NCI-H748 treated with DMSO at 0.1 percent for 48 hours (cell line): ENCODE measurements at regions not wholly inside any gene's neighbourhood (a gene's known extent, or its start where the extent isn't known, plus 50 kb on each side); places are given as distances from the start of the nearest gene placed in this dataset.

ENCODE experiments used
- DNase-seq: peaks from one replicate; lab custom pipeline; 2025; lab: John Stamatoyannopoulos, UW

DNA sequence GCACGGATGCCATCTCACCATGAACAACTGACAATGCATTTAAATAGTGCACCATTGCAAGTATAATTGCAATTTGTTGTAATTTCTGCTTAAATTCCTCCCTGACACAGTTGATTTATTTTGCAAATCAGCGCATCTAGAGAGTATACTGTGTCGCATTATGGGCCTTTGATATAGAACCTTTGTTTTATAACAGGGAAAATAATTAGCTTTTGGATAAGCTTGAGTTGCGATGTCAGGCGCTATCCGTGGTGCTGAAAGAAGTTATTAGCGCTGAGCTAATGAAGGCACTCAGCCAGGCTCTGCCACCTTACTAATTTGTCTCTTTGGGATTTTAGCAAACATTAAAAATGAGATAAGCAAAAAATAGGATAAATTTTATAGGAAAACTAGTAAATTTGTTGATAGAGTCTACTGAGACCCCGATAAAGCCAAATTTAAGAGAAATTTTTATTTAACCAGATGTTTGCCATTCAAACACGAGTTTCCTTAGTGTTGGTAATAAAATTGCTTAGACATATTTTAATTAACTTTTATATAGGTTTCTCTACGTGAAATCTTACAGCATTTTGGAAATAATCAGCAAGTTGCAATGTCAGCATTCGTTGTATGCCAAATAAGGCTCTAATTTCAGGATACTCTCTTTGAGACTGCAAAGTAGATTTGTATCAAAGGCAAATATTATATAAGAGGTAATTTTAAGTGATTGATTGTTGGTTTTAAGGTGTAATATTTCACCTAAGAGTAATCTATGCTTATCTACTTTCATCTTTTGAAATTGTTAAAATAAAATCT, 355.5 kb downstream of the TLR4 start:
- no peak for DNase-seq

DNA sequence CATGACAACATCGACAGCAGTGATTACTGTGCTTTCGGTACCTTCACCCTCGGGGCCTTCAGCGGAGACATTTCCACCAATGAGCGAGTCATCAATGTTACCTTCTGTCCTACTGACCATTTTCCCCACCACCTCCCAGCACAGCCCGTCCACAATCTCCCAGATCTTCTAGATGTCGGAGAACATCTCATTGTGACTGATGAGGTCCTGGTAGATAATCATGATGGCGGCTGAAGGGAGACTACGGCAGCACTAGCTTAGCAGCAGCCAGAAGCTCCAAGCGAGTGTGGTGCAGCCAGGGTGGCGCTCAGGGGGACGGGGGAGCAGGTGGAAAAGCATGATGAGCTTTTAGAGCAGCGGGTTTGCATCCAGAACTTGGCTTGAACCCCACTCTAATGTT, 379.0 kb downstream of the TLR4 start:
- no peak for DNase-seq

DNA sequence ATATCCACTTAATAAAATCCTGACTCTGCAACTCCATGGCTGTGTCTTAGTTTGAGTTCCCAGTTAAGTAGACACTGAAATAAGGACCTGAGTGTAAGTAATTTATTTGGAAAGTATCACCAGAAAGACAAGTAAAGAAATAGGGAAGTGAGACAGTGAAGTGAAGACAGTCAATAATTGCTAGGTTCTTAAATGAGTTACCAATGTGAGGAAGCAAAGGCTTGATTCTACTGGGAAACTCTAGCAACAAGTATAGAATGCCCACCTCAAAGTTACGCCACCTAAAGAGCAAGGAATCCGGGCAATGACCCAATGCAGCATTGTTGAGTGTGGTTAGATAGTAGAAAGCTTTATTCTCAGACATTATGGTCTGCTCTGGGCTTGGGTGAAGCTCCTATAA, 383.9 kb downstream of the TLR4 start:
- no peak for DNase-seq

DNA sequence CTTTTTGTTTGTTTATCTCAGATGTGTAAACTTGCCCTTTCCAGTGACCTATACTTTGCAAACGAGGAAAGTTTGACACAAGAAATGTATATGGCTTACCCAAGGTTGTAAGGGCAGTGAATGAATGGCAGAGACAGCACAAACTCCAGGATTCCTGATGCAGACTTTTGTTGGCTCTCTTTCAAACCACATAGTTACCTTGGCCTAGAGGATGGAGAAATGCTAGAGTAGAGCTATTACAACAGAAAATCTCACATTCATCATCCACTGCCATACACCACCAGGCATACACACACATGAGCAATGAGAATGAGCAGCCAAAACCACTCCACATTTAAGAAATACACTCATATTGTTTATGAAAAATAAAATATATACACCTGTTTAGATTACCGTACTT, 387.0 kb downstream of the TLR4 start:
- DNase-seq = no peak

DNA sequence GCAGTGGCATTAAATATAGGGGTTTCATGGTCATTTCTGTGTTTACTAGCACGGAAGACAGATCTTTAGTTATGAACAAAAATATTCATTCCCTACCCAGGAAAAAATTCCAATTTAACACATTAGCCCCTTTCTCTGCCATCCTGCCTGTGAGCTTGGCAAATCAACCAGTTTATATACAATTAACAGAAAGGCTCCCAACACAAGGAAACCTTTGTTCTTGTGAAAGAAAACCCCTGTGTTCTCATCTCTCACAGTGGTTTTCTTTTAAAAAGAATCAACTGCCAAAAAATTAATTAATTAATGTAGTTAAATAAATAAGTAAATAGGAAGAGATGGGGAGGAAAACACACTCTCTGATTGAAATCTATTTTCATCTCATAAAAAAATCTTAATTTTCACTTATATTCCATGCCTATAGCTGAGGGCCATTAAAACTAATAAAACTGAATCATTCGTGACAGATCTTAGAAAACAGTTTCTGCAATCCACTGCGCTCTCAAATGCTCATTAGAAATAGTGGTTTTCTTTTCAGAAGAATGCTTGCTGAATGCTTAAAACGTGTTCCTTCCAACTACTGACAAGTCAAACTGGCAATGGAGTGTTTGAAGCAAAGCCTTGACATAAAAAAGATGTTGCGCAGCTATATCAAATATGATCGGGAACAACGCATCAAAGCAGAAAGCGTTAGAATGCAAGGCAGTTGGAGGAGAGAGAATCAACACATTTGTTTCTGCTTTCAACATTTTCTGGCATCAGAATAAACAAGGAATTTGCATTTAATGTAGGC, 387.7 kb downstream of the TLR4 start:
- no peak for DNase-seq

DNA sequence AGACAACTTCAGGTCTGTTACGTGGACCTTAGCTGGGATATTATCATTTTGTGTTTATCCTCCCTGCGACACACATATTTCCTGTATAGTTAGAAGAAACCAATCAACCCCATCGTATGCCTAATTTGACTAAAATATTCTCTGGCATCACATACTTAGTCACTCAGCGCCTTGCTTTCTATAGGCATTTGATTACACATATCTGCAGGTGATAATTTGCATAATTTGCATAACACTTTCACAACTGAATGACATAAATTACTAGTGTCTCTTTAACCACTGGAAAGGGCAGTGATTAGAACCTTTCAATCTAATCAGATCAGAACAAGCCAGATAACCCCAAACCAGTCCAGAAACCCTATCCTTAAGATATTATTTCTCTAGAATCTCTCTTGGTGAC, 390.2 kb downstream of the TLR4 start:
- no peak for DNase-seq

DNA sequence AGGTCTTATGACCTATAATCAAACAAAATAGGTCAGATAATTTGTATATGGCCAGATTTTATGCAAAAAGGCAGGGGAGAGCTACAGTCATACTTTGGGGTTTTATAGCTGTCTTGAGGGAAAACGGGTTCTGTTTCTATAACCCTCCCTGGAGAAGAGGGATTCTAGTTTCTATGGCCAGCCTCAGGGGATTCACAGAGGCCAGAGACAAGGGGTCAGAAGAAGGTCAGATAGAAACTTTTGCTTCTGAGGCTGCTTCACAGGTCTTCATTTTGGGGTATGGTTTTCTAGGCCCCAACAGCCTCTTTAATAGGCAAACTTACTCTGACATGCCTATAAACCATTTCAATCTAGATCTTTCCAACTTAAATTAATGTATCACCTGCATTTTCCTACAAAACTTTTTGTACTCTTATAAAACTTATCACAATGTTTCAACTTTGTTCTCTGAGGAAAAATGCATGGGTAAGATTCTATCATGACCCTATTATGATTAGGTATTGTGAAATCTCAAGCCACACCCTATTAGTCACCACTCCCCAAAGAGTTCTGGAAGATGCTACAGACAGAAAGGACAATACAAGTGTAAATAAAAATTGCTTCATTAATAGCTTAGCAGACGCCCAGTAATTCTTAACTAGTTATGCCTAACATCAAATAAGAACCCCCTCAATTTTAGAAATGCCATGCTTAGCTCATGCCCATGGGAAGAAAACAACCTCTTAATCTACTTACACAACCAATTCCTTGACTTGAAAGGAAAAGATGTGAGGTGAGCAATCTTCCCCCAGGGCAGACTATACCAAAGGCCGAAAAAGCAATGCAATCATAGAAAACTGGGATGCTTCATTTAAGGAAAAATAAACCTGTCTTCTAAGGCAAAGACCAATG, 396.6 kb downstream of the TLR4 start:
- DNase-seq = no peak

DNA sequence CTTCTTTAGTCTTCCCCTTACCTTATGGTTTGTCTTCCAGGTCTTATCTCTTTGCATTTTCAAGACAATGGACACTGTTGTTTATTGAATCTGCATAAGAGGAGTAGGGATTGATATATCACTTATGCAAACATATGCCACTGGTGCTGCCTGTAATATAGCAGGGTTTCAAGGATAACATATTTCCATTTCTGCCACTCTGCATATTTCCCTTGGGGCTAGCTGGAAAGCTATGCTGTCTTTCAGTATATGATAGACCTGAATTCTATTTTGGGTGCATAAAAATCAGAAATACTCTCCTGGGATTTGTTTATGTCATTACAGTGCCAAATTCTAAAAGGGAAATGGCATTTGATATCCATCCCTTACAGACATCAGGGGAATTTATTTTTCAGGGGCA, 400.2 kb downstream of the TLR4 start:
- DNase-seq = no peak

DNA sequence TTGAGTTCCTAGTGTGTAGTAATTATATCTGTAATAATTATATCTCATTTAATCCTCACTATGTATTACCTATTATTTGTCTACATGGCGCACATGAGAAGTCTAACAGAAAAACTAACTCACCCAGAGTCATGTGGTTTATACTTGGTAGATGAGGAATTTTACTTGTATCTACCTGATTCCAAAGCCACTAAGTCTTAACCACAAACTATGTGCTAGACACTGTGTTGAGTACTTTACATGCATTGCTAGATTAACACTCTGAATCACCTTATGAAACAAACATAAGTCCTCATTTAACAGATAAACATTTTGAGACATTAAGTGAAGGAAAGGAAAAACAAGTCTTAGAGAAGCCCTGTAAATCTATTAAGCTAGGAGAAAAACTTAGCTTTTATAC, 404.8 kb downstream of the TLR4 start:
- DNase-seq = no peak

DNA sequence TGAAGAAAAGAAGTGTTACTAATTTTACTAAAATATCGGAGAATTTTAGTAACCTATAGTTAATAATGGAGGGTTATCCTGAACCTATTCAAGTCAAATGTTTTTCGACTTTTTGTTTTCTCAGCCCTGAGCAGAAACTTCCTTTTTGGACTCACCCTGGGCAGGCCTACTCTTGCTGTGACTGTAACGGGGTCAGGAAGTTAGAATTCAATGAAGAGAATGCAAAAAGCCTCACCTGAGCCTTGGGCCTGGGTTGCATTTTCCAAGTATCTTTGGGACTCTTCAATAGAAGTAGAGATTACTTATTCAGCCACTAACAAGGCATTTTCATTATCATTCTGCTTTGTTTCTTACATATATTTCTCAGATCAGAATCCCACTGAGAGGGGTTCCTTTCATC, 405.3 kb downstream of the TLR4 start:
- no peak for DNase-seq

DNA sequence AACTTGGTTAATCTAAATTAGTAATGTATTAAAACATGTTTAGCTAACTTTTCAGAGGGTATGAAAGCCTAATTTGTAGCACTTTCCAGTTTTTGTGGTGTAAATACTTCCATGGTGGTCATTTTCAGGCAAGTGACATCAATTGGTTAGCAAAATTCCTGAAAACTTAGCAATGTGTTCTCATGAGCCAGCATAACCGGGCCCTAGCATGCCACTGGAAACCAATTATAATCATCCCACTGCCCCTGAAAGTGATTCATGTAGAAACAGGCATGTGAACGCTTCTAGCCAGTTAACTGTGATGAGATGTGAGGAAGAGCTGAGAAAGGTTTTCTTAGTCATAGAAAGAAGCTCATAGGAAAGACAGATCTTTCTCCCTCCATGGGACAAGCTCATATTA, 417.2 kb downstream of the TLR4 start:
- no peak for DNase-seq

DNA sequence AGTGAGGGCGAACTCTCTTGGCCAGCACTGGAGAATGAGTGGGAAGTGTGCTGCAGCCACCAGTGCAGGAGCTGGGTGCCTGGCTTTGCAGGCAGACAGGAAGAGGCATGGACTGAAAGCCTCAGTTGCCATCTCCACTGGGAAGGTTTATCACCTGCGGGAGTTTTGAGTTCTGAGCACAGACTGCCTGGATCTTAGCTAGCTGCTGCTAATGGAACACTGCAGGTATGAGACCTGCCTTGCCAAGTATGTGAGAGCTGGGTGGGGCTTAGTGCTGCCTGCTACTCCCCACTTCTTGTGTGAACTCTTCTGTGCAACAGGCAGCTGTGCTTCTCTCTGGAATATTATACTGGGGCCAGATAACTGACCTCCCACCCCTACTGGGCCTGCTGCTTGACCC, 424.1 kb downstream of the TLR4 start:
- DNase-seq = no peak

DNA sequence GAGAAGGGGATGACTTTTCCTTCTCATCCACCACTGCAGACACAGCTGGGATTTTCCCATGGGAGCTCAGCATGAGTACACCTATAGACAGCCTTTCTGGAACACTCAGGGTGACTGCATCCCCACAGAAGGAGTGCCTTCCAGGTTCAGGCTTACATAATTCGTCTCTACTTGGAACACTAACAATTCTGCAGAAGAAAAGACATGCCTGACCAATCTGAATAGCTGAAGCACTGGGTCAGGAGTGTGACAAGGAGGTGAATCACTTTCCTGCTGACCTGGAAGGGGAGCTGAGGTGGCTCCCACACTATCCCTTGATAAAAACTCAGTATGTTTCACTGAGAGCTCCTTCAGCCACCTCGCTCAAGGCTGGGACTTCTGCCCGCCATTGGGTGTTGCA, 425.3 kb downstream of the TLR4 start:
- no peak for DNase-seq

DNA sequence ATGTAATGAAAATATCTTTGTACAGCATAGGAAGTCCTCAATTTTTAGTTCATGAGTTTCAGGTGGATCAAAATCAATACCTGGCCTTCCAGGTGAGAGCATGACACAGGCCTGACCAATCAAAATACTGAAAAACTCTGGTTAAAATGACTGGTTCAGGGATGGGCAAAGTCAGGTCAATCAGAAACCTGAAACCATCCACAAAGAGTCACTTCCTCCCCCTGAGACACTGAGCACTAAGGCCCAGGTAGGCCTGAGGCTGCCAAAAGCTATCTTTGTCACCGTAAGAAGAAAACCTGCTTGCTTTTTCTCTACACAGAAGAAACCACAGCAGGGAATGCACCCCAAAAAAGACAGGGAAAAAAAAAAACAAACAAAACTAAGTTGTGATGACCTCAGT, 444.8 kb downstream of the TLR4 start:
- no peak for DNase-seq

DNA sequence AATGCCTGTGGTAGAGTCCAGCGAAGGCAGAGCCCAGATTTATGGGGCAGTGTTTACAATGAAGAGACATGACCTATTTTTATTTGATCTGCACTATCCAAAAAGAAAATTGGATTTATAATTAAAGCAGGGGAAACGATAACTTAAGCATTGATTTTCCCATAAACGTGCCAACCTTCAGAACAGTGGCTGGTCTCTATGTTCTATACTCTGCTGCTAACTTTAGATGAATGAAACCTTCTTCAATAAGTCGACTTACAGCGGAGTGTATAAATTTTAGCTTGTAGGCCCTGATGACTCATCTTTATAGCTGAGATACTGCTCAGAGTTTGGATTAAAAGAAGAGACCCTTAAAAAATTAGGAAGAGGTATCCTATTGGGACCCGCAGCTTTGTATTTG, 452.6 kb downstream of the TLR4 start:
- no peak for DNase-seq

DNA sequence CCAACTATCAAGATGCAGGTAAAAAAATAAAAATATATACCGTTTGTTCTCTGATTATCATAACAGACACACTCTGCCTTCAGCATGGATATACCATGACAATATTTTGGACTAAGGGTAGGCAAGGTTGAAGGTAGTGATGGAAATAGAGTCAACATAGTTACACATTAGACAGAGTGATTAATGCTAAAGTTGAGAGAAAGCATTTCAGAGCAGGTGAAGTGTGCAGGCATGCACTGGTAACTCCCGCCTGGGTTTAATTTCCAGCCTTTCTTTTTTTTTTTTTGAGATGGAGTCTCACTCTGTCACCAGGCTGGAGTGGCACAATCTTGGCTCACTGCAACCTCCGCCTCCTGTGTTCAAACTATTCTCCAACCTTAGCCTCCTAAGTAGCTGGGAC, 458.5 kb downstream of the TLR4 start:
- DNase-seq = no peak

DNA sequence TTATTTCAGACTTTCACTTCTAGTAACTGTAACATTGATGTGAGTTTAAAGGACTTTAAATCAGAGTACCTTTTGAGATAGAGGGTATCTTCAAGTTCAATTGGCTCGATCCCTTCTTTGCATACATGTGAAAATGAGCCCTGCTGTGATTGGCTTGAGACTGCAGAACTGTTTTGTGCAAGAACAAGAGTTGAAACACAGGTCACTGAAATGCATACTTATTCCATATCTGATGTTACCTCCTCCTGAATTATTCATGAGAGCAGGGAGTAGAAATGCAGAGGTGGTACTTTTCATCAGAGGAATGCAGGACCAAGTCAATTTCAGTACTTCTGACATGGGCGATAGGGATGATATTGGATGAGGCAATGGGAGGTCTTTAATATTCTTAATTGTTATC, 459.5 kb downstream of the TLR4 start:
- DNase-seq = no peak

DNA sequence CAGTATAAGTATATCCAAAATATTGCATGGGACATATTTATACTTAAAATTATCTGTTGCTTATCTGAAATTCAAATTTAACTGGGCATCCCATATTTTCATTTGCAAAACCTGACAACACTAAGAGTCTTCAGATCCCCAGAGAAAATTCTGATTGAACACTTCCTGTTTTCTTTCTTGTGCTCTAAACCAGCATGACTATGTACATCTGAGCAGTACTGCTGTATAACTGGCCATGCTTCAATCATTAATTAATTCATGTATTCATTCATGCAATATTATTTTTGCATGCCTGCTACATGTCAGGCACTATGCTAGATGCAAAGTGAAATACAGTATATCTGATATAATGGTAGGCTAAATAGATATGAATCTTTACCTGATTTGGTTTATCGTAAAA, 461.2 kb downstream of the TLR4 start:
- no peak for DNase-seq

DNA sequence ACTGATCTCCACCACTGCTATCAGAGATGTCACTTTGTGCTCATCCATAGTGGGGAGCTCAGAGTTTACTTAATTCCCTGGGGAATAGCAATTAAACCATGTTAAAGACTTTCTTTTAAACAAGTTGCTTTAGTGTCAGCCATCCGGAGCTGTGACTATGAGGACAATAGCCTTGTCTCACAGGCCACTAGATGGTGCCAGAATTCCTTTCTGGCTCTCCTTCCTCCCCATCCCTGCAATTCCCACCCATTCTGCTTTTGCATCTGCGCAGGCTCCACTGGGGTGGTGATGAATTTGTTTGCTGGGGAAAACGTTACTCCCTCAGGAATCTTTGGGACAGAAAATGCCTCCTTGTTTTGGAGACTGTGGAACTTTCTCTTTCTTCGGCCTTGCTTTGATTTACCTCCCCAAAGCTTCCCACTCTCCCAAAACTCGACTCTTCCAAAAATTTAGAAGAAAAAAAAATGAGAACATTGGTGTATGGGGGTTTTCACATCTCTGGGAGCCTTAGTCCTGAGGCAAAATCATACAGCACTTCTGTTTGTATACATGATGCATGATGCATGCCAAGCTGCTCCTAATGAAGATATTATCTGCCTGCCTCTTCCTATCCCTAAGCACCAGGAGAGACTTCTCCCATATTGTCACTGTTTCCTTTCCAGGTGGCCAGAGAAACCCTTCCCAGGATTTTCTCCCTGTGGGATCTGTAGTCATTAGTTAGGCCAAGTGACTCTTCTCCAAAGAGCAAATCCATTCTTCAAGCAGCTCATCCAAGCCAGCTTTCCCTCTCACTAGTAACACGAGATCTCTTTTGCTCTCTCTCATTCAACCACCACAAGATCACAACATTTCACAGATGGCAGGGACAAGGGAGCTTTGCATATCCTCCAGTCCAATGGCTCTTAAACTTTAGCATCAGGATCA, 466.1 kb downstream of the TLR4 start:
- peak; percentile 88 for DNase-seq

DNA sequence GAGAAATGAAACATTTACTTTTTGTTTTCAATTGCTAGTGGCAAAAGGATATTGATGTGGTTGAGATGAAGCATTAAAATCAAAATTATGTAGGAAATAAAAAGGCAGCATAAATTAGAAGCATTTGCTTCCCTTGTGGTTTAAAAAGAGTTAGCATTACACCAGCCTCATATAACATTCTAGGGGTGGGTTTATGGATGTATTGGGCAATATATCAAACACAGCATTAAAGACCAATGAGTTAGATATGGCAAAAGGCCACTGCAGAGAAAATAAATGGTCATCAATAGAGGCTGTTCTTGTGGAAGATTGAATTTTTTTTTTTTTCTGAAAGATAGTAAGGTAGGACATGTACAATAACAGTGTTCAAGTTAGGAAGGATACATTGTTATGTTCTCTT, 473.0 kb downstream of the TLR4 start:
- DNase-seq = no peak

DNA sequence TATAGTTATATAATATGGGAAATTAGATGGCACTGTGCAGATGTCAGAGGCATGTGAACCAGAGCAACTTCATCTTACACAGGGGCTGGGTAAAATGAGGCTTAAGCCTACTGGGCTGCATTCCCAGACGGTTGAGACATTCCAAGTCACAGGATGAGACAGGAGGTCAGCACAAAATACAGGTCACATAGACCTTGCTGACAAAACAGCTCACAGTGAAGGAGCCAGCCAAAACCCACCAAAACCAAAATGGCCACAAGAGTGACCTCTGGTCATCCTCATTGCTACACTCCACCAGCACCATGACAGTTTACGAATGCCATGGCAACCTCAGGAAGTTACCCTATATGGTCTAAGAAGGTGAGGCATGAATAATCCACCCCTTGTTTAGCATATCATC, 479.4 kb downstream of the TLR4 start:
- DNase-seq = no peak

DNA sequence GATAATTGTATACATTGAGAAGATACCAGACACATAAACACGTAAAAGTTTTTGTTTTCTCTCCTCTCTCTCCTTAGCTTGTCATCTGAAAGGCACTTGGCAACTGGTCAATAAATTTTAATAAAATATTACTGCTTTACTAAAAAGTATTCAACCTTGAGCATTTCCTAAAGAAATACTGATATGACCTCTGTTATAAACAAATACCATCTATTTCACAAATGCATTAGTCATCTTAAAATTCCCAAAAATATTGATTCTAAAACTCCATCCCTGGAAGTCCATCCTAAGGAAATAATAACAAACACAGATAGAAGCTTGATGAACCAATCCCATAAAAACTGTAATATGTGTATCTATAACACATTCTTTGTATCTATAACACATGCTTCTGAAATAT, 483.2 kb downstream of the TLR4 start:
- DNase-seq = no peak
